AG10803 (cell line): ENCODE measurements at regions not wholly inside any gene's neighbourhood (a gene's known extent, or its start where the extent isn't known, plus 50 kb on each side); places are given as distances from the start of the nearest gene placed in this dataset.

Experiments
- DNase-seq: peaks from one replicate; pipeline ENCODE4 v3.0.0; 2010; ENCODE audit warnings: low read depth
- H3K4me3 ChIP-seq: 2 replicates; pipeline ENCODE4 v1.5.1; 2011; ENCODE audit warnings: mild to moderate bottlenecking, low read length, control low read depth
- CTCF ChIP-seq: conservative IDR thresholded peaks from 2 replicates; pipeline ENCODE4 v1.5.1; 2011; ENCODE audit warnings: mild to moderate bottlenecking, low read length, control low read depth, inconsistent platforms

GRCh38 chr5:116824751-116825438, 250.3 kb upstream of the SEMA6A start:
- no peak for DNase-seq
- no peak for TF ChIP-seq CTCF
- H3K4me3 ChIP-seq: no peak overlapping the region

- no peak overlapping the region for H3K4me3 ChIP-seq
- no peak for TF ChIP-seq CTCF
- no peak for DNase-seq
These were observed 240.2 kb upstream of the SEMA6A start for GRCh38 chr5:116814626-116815385.

- no peak for DNase-seq
- H3K4me3 ChIP-seq: no peak overlapping the region
- no peak for TF ChIP-seq CTCF
These were observed 239.3 kb upstream of the SEMA6A start for GRCh38 chr5:116813906-116814305.

- DNase-seq: no peak
- TF ChIP-seq CTCF: no peak
- no peak overlapping the region for H3K4me3 ChIP-seq
These were observed 238.7 kb upstream of the SEMA6A start for GRCh38 chr5:116813356-116813755.

GRCh38 chr5:116810951-116811350, 236.3 kb upstream of the SEMA6A start:
- DNase-seq: no peak
- TF ChIP-seq CTCF: no peak
- no peak overlapping the region for H3K4me3 ChIP-seq

- no peak for DNase-seq
- H3K4me3 ChIP-seq: no peak overlapping the region
- no peak for TF ChIP-seq CTCF
These were observed 232.2 kb upstream of the SEMA6A start for GRCh38 chr5:116806836-116807235.

- no peak for TF ChIP-seq CTCF
- DNase-seq: no peak
- H3K4me3 ChIP-seq: no peak overlapping the region
These were observed 224.8 kb upstream of the SEMA6A start for GRCh38 chr5:116799401-116799800.
